ENCODE measurements at regions not wholly inside any gene's neighbourhood (a gene's known extent, or its start where the extent isn't known, plus 50 kb on each side); places are given as distances from the start of the nearest gene placed in this dataset.

DNA sequence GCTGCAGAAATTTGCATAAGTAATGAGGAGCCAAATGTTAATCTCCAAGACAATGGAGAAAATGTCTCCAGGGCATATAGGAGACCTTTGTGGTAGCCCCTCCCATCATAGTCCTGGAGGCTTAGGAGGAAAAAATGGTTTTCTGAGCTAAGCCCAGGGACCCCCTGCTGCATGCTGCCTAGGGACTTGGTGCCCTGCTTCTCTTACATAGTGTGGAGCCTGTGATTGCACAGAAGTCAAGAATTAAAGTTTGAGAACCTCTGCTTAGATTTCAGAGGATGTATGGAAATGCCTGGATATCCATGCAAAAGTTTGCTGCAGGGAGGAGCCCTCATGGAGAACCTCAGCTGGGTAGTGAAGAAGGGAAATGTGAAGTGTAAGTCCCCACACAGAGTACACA, 379.4 kb upstream of the TACR3 start:
- Histone ChIP-seq H3K27ac (no peak overlapping the region), H3K4me1 (no peaks in the 10 kb centered on the region), H3K27me3 (no peaks in the 10 kb centered on the region), H3K36me3 (no peaks in the 10 kb centered on the region), H3K9me3 (peaks cover 5% of the 10 kb centered on the region), H3K4me3 (no peak overlapping the region)
- TF ChIP-seq, protein P1, sequence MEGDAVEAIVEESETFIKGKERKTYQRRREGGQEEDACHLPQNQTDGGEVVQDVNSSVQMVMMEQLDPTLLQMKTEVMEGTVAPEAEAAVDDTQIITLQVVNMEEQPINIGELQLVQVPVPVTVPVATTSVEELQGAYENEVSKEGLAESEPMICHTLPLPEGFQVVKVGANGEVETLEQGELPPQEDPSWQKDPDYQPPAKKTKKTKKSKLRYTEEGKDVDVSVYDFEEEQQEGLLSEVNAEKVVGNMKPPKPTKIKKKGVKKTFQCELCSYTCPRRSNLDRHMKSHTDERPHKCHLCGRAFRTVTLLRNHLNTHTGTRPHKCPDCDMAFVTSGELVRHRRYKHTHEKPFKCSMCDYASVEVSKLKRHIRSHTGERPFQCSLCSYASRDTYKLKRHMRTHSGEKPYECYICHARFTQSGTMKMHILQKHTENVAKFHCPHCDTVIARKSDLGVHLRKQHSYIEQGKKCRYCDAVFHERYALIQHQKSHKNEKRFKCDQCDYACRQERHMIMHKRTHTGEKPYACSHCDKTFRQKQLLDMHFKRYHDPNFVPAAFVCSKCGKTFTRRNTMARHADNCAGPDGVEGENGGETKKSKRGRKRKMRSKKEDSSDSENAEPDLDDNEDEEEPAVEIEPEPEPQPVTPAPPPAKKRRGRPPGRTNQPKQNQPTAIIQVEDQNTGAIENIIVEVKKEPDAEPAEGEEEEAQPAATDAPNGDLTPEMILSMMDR (IDR thresholded peaks at IDR 0.05): no peak
- TF ChIP-seq POLR2AphosphoS5 (IDR thresholded peaks at IDR 0.05; ENCODE audit: insufficient read depth in 1 of 2, low read depth in 1 of 2): no peak
- TF ChIP-seq POLR2A (IDR thresholded peaks at IDR 0.05): no peak
- intact Hi-C loops (cut with DNase I): no loop called here
- no peak for DNase-seq (ENCODE audit: extremely low spot score in 2 of 2)

DNA sequence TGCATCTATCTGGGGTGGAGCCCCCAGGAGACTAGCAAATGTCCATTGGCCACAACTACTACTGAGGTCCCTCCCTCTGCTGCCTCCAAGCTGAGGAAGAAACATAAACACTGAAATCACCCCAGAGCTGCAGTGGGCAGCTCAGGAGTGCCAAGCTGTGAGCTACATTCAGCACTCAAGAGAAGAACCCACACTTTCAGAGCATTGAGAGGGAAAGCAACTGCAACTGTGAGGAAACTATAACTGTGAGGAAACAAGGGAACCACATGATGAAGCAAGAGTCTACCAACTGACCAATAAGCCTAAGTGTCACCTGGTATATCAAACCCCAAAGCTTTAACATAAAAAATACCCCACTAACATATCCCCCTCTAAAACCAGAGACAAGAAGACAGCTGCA, 373.5 kb upstream of the TACR3 start:
- intact Hi-C loops (cut with DNase I): no loop called here
- Histone ChIP-seq H3K9me3 (peaks cover 5% of the 10 kb centered on the region), H3K4me1 (no peaks in the 10 kb centered on the region), H3K4me3 (no peak overlapping the region), H3K36me3 (no peaks in the 10 kb centered on the region), H3K27me3 (no peaks in the 10 kb centered on the region), H3K27ac (no peak overlapping the region)
- TF ChIP-seq POLR2A (IDR thresholded peaks at IDR 0.05): no peak
- TF ChIP-seq, protein P1 (IDR thresholded peaks at IDR 0.05): no peak
- no peak for TF ChIP-seq POLR2AphosphoS5 (IDR thresholded peaks at IDR 0.05; ENCODE audit: insufficient read depth in 1 of 2, low read depth in 1 of 2)
- no peak for DNase-seq (ENCODE audit: extremely low spot score in 2 of 2)

DNA sequence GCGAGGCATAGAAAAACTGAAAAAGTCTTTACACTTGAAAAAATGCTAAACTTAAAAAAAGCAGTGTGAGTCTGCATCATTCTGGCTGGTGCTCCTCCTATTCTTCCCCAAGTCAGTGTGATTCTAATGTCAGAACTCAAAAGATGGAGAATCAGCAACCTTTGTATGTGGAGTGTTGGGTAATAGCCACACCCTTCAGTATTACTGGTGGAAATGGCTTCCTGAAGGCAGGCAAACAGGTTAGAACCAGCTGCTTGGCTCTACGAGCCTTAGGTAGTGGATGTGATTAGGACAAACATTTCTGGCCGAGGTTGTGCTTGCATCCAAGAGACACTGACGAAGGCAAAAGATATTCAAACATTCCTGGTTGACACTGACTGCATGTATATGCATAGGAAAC, 353.4 kb upstream of the TACR3 start:
- no peak for TF ChIP-seq POLR2AphosphoS5 (IDR thresholded peaks at IDR 0.05; ENCODE audit: insufficient read depth in 1 of 2, low read depth in 1 of 2)
- no peak for TF ChIP-seq POLR2A (IDR thresholded peaks at IDR 0.05)
- TF ChIP-seq, protein P1 (IDR thresholded peaks at IDR 0.05): no peak
- Histone ChIP-seq H3K4me3 (no peak overlapping the region), H3K27ac (no peak overlapping the region), H3K4me1 (no peaks in the 10 kb centered on the region), H3K36me3 (no peaks in the 10 kb centered on the region), H3K9me3 (no peaks in the 10 kb centered on the region), H3K27me3 (no peaks in the 10 kb centered on the region)
- DNase-seq (ENCODE audit: extremely low spot score in 2 of 2): no peak
- intact Hi-C loops (cut with DNase I): no loop called here

DNA sequence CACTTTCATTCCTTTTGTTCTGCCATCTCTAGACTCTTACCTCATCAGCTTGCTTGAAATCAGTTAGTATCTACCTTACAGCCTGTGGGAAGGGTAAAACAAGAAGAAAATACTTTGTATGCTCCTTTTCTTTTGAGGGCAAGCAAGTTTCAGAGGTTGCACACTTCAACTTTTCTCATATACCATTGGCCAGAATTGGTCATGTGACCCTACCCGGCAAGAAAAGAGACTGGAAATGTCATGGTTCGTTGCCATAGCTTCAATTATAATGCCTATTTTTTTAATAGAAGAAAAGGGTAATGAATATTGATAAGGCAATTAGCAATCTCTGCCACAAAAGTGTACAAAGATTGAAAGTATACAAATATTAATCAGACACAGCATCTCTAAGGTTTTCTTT, 346.7 kb upstream of the TACR3 start:
- DNase-seq (ENCODE audit: extremely low spot score in 2 of 2): no peak
- no peaks in the 10 kb centered on the region for H3K9me3 ChIP-seq
- intact Hi-C loops (cut with DNase I): no loop called here
- TF ChIP-seq POLR2AphosphoS5 (IDR thresholded peaks at IDR 0.05; ENCODE audit: insufficient read depth in 1 of 2, low read depth in 1 of 2) (no peak), POLR2A (IDR thresholded peaks at IDR 0.05) (no peak)
- TF ChIP-seq, protein P1 (IDR thresholded peaks at IDR 0.05): no peak
- H3K36me3 ChIP-seq: no peaks in the 10 kb centered on the region
- H3K27ac ChIP-seq: no peak overlapping the region
- no peaks in the 10 kb centered on the region for H3K4me1 ChIP-seq
- H3K27me3 ChIP-seq: no peaks in the 10 kb centered on the region
- no peak overlapping the region for H3K4me3 ChIP-seq

DNA sequence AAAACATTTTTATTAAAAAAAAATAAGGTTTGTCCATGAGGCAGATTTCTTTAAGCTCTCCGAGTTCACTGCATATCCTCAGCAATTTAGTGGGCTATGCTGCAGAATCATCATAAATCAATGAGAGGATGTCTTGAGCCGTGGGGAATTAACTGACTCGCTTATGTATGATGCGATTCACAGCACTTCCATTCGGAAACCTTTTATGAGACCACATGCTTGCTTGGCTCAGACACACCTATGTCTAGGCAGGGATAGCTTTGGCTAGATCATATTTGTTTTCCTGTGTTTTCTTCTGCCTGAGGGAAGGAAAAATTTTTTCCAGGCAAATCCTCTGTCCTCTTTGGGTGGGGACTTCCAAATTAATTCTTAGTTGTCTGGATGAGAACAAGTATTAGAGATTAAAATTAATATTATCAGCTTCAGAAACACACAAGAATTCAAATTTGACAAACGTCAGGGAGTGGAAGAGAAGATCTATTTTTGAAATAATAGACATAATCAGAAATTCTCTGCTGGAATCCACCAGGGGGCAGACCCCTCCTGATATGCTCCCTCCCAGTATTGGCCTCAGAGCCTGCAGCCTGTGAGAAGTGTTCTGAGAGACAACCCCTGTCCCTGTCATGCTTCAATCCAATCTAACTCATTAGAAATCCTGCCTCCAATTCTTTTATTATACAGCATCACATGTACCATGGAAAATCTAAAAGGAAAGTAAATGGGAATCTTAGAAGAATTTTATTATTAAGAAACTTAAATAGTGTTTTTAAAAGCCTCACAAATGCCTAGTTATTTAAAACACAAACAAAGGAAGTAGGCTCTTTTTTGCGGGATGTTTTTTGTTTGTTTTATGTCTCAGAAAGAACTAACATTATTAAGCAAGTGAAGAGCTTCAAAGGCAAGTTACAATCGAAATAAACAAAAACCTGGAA, 345.1 kb upstream of the TACR3 start:
- Histone ChIP-seq H3K36me3 (no peaks in the 10 kb centered on the region), H3K27ac (no peak overlapping the region), H3K27me3 (no peaks in the 10 kb centered on the region), H3K4me1 (no peaks in the 10 kb centered on the region), H3K9me3 (no peaks in the 10 kb centered on the region), H3K4me3 (no peak overlapping the region)
- DNase-seq (ENCODE audit: extremely low spot score in 2 of 2): no peak
- TF ChIP-seq, protein P1 (IDR thresholded peaks at IDR 0.05): peak in 1 of 3 experiments; percentile 16
- TF ChIP-seq POLR2A (IDR thresholded peaks at IDR 0.05): no peak
- intact Hi-C loops (cut with DNase I): no loop called here
